GM23338 (cell line): ENCODE measurements at regions not wholly inside any gene's neighbourhood (a gene's known extent, or its start where the extent isn't known, plus 50 kb on each side); places are given as distances from the start of the nearest gene placed in this dataset.

Experiments used
- ATAC-seq: fragments of 200-7000 bp; cut with Tn5 transposase; 3 replicates; pipeline ENCODE4 v1.9.1; 2020
- DNase-seq: peaks from one replicate; pipeline ENCODE4 v3.0.0-alpha.2; 2015; ENCODE audit warnings: low spot score
- H2AFZ ChIP-seq: fragments of 200-600 bp; sonication (generic); 2 replicates; pipeline ENCODE4 v1.8.0; 2016; ENCODE audit warnings: antibody characterized with exemption, mild to moderate bottlenecking, moderate library complexity
- H3F3A ChIP-seq: fragments of 200-600 bp; sonication (generic); replicated peaks from 2 replicates; pipeline ENCODE4 v1.8.0; 2017; ENCODE audit warnings: antibody characterized with exemption, mixed run types, low read depth
- H3K27ac ChIP-seq: fragments of 200-600 bp; sonication (generic); 2 replicates; pipeline ENCODE4 v1.6.1; 2016; ENCODE audit warnings: low read depth
- H3K27me3 ChIP-seq: fragments of 200-600 bp; sonication (generic); 2 replicates; pipeline ENCODE4 v1.8.0; 2016; ENCODE audit warnings: mild to moderate bottlenecking, mixed run types, moderate library complexity; ENCODE audit not compliant: insufficient read depth
- H3K36me3 ChIP-seq: fragments of 200-600 bp; sonication (generic); 2 replicates; pipeline ENCODE4 v1.8.0; 2016; ENCODE audit warnings: mild to moderate bottlenecking; ENCODE audit not compliant: insufficient read depth
- H3K4me1 ChIP-seq: fragments of 200-600 bp; sonication (generic); 2 replicates; pipeline ENCODE4 v1.8.0; 2016; ENCODE audit warnings: mild to moderate bottlenecking, moderate library complexity; ENCODE audit not compliant: insufficient read depth
- H3K4me2 ChIP-seq: fragments of 200-600 bp; sonication (generic); 2 replicates; pipeline ENCODE4 v1.7.1; 2017; ENCODE audit warnings: mixed run types
- H3K4me3 ChIP-seq: fragments of 200-600 bp; sonication (generic); 2 replicates; pipeline ENCODE4 v1.6.1; 2016; ENCODE audit warnings: mixed run types
- H3K79me2 ChIP-seq: fragments of 200-600 bp; sonication (generic); replicated peaks from 2 replicates; pipeline ENCODE4 v1.8.0; 2017; ENCODE audit warnings: mild to moderate bottlenecking; ENCODE audit not compliant: insufficient read depth
- H3K9me2 ChIP-seq: fragments of 200-600 bp; sonication (generic); 2 replicates; pipeline ENCODE4 v1.8.0; 2017; ENCODE audit not compliant: insufficient read depth
- H4K20me1 ChIP-seq: fragments of 200-600 bp; sonication (generic); replicated peaks from 2 replicates; pipeline ENCODE4 v1.8.0; 2017; ENCODE audit warnings: mild to moderate bottlenecking; ENCODE audit not compliant: insufficient read depth
- H3K27ac Mint-ChIP-seq: 2 replicates; pipeline ENCODE4 v1.8.0; 2020; ENCODE audit warnings: inconsistent platforms, mild to moderate bottlenecking, moderate library complexity, mixed read lengths
- H3K27me3 Mint-ChIP-seq: 3 replicates; pipeline ENCODE4 v1.8.0; 2022; ENCODE audit warnings: low read depth, mild to moderate bottlenecking, moderate library complexity, mixed read lengths, inconsistent platforms; ENCODE audit not compliant: insufficient read depth, poor library complexity
- H3K36me3 Mint-ChIP-seq: 3 replicates; pipeline ENCODE4 v1.8.0; 2021; ENCODE audit warnings: low read depth, mild to moderate bottlenecking, inconsistent platforms, moderate library complexity, mixed read lengths
- H3K4me1 Mint-ChIP-seq: 3 replicates; pipeline ENCODE4 v1.8.0; 2020; ENCODE audit warnings: mild to moderate bottlenecking, inconsistent platforms, mixed read lengths
- H3K4me3 Mint-ChIP-seq: 3 replicates; pipeline ENCODE4 v1.8.0; 2021; ENCODE audit warnings: moderate library complexity, mild to moderate bottlenecking, inconsistent platforms, mixed read lengths
- H3K9me3 Mint-ChIP-seq: 3 replicates; pipeline ENCODE4 v1.8.0; 2020; ENCODE audit warnings: moderate library complexity, mild to moderate bottlenecking, inconsistent platforms, mixed read lengths
- CREB1 ChIP-seq: fragments of 250-450 bp; sonication (Bioruptor Pico); IDR thresholded peaks from 2 replicates; pipeline ENCODE4 v1.5.0; 2020; ENCODE audit warnings: low read depth, mild to moderate bottlenecking, moderate library complexity
- CTCF ChIP-seq, 2 experiments: fragments of 200-600 bp in 1 of 2; sonication (generic) in 1 of 2; conservative IDR thresholded peaks; 2 replicates each; pipeline versions ENCODE4 v1.5.1 to v1.6.1; 2016 to 2017; ENCODE audit warnings: antibody characterized with exemption in 2 of 2, low read depth in 2 of 2, mild to moderate bottlenecking in 2 of 2, moderate library complexity in 1 of 2
- ETS1 ChIP-seq: IDR thresholded peaks from 2 replicates; pipeline ENCODE4 v1.6.1; 2016; ENCODE audit warnings: antibody characterized with exemption
- EZH2 ChIP-seq: fragments of 200-600 bp; sonication (generic); IDR thresholded peaks from one replicate; pipeline ENCODE4 v1.8.0; 2017; ENCODE audit warnings: antibody characterized with exemption, mild to moderate bottlenecking, low read depth; ENCODE audit not compliant: unreplicated experiment
- EZH2phosphoT487 ChIP-seq: fragments of 200-600 bp; sonication (generic); IDR thresholded peaks from one replicate; pipeline ENCODE4 v1.8.1; 2018; ENCODE audit warnings: antibody characterized with exemption; ENCODE audit not compliant: unreplicated experiment
- JUNB ChIP-seq: IDR thresholded peaks from one replicate; pipeline ENCODE4 v1.6.1; 2016; ENCODE audit warnings: antibody characterized with exemption; ENCODE audit not compliant: unreplicated experiment
- NANOG ChIP-seq: IDR thresholded peaks from 2 replicates; pipeline ENCODE4 v1.6.1; 2016; ENCODE audit warnings: antibody characterized with exemption, borderline replicate concordance
- POLR2AphosphoS5 ChIP-seq: IDR thresholded peaks from 2 replicates; pipeline ENCODE4 v1.6.1; 2016; ENCODE audit warnings: antibody characterized with exemption, low read depth
- STAT1 ChIP-seq: IDR thresholded peaks from one replicate; pipeline ENCODE4 v1.6.1; 2016; ENCODE audit warnings: antibody characterized with exemption; ENCODE audit not compliant: unreplicated experiment
- ZNF114 ChIP-seq: fragments of 250-450 bp; sonication (Bioruptor Pico); IDR thresholded peaks from 2 replicates; pipeline ENCODE4 v1.5.0; 2020; ENCODE audit warnings: mild to moderate bottlenecking, moderate library complexity
- ZNF331 ChIP-seq: fragments of 250-450 bp; sonication (Bioruptor Pico); IDR thresholded peaks from 2 replicates; pipeline ENCODE4 v1.5.0; 2020; ENCODE audit warnings: low read depth, mild to moderate bottlenecking, moderate library complexity
- ZNF462 ChIP-seq: fragments of 250-450 bp; sonication (Bioruptor Pico); IDR thresholded peaks from 2 replicates; pipeline ENCODE4 v1.5.0; 2020; ENCODE audit warnings: mild to moderate bottlenecking, moderate library complexity

GRCh38 chr11:41947392-41947791, 487.9 kb upstream of the LRRC4C start (continued):
- TF ChIP-seq ETS1 (no peak), EZH2phosphoT487 (no peak), CREB1 (CRISPR knock-in tag) (no peak), NANOG (no peak), JUNB (no peak), ZNF114 (CRISPR knock-in tag) (no peak), EZH2 (no peak)

GRCh38 chr11:41950470-41951143, 491.2 kb upstream of the LRRC4C start:
- no peaks in the 10 kb centered on the region for H3K36me3 ChIP-seq
- ATAC-seq (no peak), DNase-seq (no peak)
- H3K9me2 ChIP-seq, result 0 out of 2 replicates have a peak, but pooled peaks cover 7% of the 10 kb centered on the region
- Mint-ChIP-seq H3K4me3 (no peak overlapping the region), H3K36me3 (peaks cover 7% of the 10 kb centered on the region; the same call in 1 of the 3 replicates), H3K27ac (no peak overlapping the region), H3K9me3 (peaks cover 75% of the 10 kb centered on the region), H3K27me3 (no peaks in the 10 kb centered on the region), H3K4me1 (no peaks in the 10 kb centered on the region)
- H2AFZ ChIP-seq, result 0 out of 2 replicates have a peak overlapping the region, but pooled peaks have one; percentile 33
- no peaks in the 10 kb centered on the region for H3K79me2 ChIP-seq
- H3K4me1 ChIP-seq, result no peaks in the 10 kb centered on the region
- H3K27ac ChIP-seq, result no peak overlapping the region
- H3F3A ChIP-seq, result no peaks in the 10 kb centered on the region
- no peaks in the 10 kb centered on the region for H3K27me3 ChIP-seq
- H4K20me1 ChIP-seq, result no peaks in the 10 kb centered on the region
- no peak overlapping the region for H3K4me2 ChIP-seq
- H3K4me3 ChIP-seq, result no peak overlapping the region
- TF ChIP-seq CREB1 (CRISPR knock-in tag) (no peak), ZNF462 (no peak), CTCF (conservative IDR thresholded peaks at IDR 0.05; ENCODE audit: low read depth in 2 of 2) (no peak), POLR2AphosphoS5 (no peak), ZNF331 (no peak), ZNF114 (CRISPR knock-in tag) (no peak), ETS1 (no peak), STAT1 (no peak), EZH2 (no peak), JUNB (no peak), EZH2phosphoT487 (no peak)
